GM23338 (cell line): ENCODE measurements at regions not wholly inside any gene's neighbourhood (a gene's known extent, or its start where the extent isn't known, plus 50 kb on each side); places are given as distances from the start of the nearest gene placed in this dataset.

Source experiments
- ATAC-seq: fragments of 200-7000 bp; cut with Tn5 transposase; 3 replicates; pipeline ENCODE4 v1.9.1; 2020
- DNase-seq: peaks from one replicate; pipeline ENCODE4 v3.0.0-alpha.2; 2015; ENCODE audit warnings: low spot score
- H2AFZ ChIP-seq: fragments of 200-600 bp; sonication (generic); 2 replicates; pipeline ENCODE4 v1.8.0; 2016; ENCODE audit warnings: antibody characterized with exemption, mild to moderate bottlenecking, moderate library complexity
- H3F3A ChIP-seq: fragments of 200-600 bp; sonication (generic); replicated peaks from 2 replicates; pipeline ENCODE4 v1.8.0; 2017; ENCODE audit warnings: antibody characterized with exemption, mixed run types, low read depth
- H3K27ac ChIP-seq: fragments of 200-600 bp; sonication (generic); 2 replicates; pipeline ENCODE4 v1.6.1; 2016; ENCODE audit warnings: low read depth
- H3K27me3 ChIP-seq: fragments of 200-600 bp; sonication (generic); 2 replicates; pipeline ENCODE4 v1.8.0; 2016; ENCODE audit warnings: mild to moderate bottlenecking, mixed run types, moderate library complexity; ENCODE audit not compliant: insufficient read depth
- H3K36me3 ChIP-seq: fragments of 200-600 bp; sonication (generic); 2 replicates; pipeline ENCODE4 v1.8.0; 2016; ENCODE audit warnings: mild to moderate bottlenecking; ENCODE audit not compliant: insufficient read depth
- H3K4me1 ChIP-seq: fragments of 200-600 bp; sonication (generic); 2 replicates; pipeline ENCODE4 v1.8.0; 2016; ENCODE audit warnings: mild to moderate bottlenecking, moderate library complexity; ENCODE audit not compliant: insufficient read depth
- H3K4me2 ChIP-seq: fragments of 200-600 bp; sonication (generic); 2 replicates; pipeline ENCODE4 v1.7.1; 2017; ENCODE audit warnings: mixed run types
- H3K4me3 ChIP-seq: fragments of 200-600 bp; sonication (generic); 2 replicates; pipeline ENCODE4 v1.6.1; 2016; ENCODE audit warnings: mixed run types
- H3K79me2 ChIP-seq: fragments of 200-600 bp; sonication (generic); replicated peaks from 2 replicates; pipeline ENCODE4 v1.8.0; 2017; ENCODE audit warnings: mild to moderate bottlenecking; ENCODE audit not compliant: insufficient read depth
- H3K9me2 ChIP-seq: fragments of 200-600 bp; sonication (generic); 2 replicates; pipeline ENCODE4 v1.8.0; 2017; ENCODE audit not compliant: insufficient read depth
- H4K20me1 ChIP-seq: fragments of 200-600 bp; sonication (generic); replicated peaks from 2 replicates; pipeline ENCODE4 v1.8.0; 2017; ENCODE audit warnings: mild to moderate bottlenecking; ENCODE audit not compliant: insufficient read depth
- H3K27ac Mint-ChIP-seq: 2 replicates; pipeline ENCODE4 v1.8.0; 2020; ENCODE audit warnings: inconsistent platforms, mild to moderate bottlenecking, moderate library complexity, mixed read lengths
- H3K27me3 Mint-ChIP-seq: 3 replicates; pipeline ENCODE4 v1.8.0; 2022; ENCODE audit warnings: low read depth, mild to moderate bottlenecking, moderate library complexity, mixed read lengths, inconsistent platforms; ENCODE audit not compliant: insufficient read depth, poor library complexity
- H3K36me3 Mint-ChIP-seq: 3 replicates; pipeline ENCODE4 v1.8.0; 2021; ENCODE audit warnings: low read depth, mild to moderate bottlenecking, inconsistent platforms, moderate library complexity, mixed read lengths
- H3K4me1 Mint-ChIP-seq: 3 replicates; pipeline ENCODE4 v1.8.0; 2020; ENCODE audit warnings: mild to moderate bottlenecking, inconsistent platforms, mixed read lengths
- H3K4me3 Mint-ChIP-seq: 3 replicates; pipeline ENCODE4 v1.8.0; 2021; ENCODE audit warnings: moderate library complexity, mild to moderate bottlenecking, inconsistent platforms, mixed read lengths
- H3K9me3 Mint-ChIP-seq: 3 replicates; pipeline ENCODE4 v1.8.0; 2020; ENCODE audit warnings: moderate library complexity, mild to moderate bottlenecking, inconsistent platforms, mixed read lengths
- CREB1 ChIP-seq: fragments of 250-450 bp; sonication (Bioruptor Pico); IDR thresholded peaks from 2 replicates; pipeline ENCODE4 v1.5.0; 2020; ENCODE audit warnings: low read depth, mild to moderate bottlenecking, moderate library complexity
- ETS1 ChIP-seq: IDR thresholded peaks from 2 replicates; pipeline ENCODE4 v1.6.1; 2016; ENCODE audit warnings: antibody characterized with exemption
- EZH2 ChIP-seq: fragments of 200-600 bp; sonication (generic); IDR thresholded peaks from one replicate; pipeline ENCODE4 v1.8.0; 2017; ENCODE audit warnings: antibody characterized with exemption, mild to moderate bottlenecking, low read depth; ENCODE audit not compliant: unreplicated experiment
- EZH2phosphoT487 ChIP-seq: fragments of 200-600 bp; sonication (generic); IDR thresholded peaks from one replicate; pipeline ENCODE4 v1.8.1; 2018; ENCODE audit warnings: antibody characterized with exemption; ENCODE audit not compliant: unreplicated experiment
- JUNB ChIP-seq: IDR thresholded peaks from one replicate; pipeline ENCODE4 v1.6.1; 2016; ENCODE audit warnings: antibody characterized with exemption; ENCODE audit not compliant: unreplicated experiment
- NANOG ChIP-seq: IDR thresholded peaks from 2 replicates; pipeline ENCODE4 v1.6.1; 2016; ENCODE audit warnings: antibody characterized with exemption, borderline replicate concordance
- POLR2AphosphoS5 ChIP-seq: IDR thresholded peaks from 2 replicates; pipeline ENCODE4 v1.6.1; 2016; ENCODE audit warnings: antibody characterized with exemption, low read depth
- STAT1 ChIP-seq: IDR thresholded peaks from one replicate; pipeline ENCODE4 v1.6.1; 2016; ENCODE audit warnings: antibody characterized with exemption; ENCODE audit not compliant: unreplicated experiment
- ZNF114 ChIP-seq: fragments of 250-450 bp; sonication (Bioruptor Pico); IDR thresholded peaks from 2 replicates; pipeline ENCODE4 v1.5.0; 2020; ENCODE audit warnings: mild to moderate bottlenecking, moderate library complexity
- ZNF331 ChIP-seq: fragments of 250-450 bp; sonication (Bioruptor Pico); IDR thresholded peaks from 2 replicates; pipeline ENCODE4 v1.5.0; 2020; ENCODE audit warnings: low read depth, mild to moderate bottlenecking, moderate library complexity
- ZNF462 ChIP-seq: fragments of 250-450 bp; sonication (Bioruptor Pico); IDR thresholded peaks from 2 replicates; pipeline ENCODE4 v1.5.0; 2020; ENCODE audit warnings: mild to moderate bottlenecking, moderate library complexity
- TF ChIP-seq, protein P1 (sequence below): IDR thresholded peaks from one replicate; pipeline ENCODE4 v1.6.1; 2018; ENCODE audit warnings: antibody characterized with exemption; ENCODE audit not compliant: unreplicated experiment
- TF ChIP-seq, protein P2 (sequence below), 2 experiments: fragments of 200-600 bp in 1 of 2; sonication (generic) in 1 of 2; conservative IDR thresholded peaks; 2 replicates each; pipeline versions ENCODE4 v1.5.1 to v1.6.1; 2016 to 2017; ENCODE audit warnings: antibody characterized with exemption in 2 of 2, low read depth in 2 of 2, mild to moderate bottlenecking in 2 of 2, moderate library complexity in 1 of 2

DNA sequence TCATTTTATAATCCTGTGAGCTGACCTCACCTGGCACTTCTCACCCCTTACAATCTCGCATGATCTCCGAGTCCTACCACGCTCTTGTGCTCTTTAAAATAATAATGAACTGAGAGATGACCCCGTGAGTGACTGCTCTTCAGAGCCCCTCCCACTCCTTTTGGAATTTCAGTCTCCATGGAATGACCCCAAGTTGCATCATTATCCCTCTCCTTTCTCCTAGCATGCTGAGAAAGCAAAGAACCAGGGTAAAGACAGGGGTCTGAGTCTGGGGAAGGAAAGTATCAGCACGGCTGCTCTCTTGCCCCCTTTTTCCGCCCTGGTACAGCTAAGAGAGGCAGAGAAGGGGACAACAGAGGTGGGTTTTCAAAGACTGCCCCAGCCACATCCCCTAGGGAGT lies 178.3 kb upstream of the PLEKHA5 start:
- H2AFZ ChIP-seq = peak overlapping the region; percentile 80
- H3K36me3 Mint-ChIP-seq = no peaks in the 10 kb centered on the region
- H3K9me3 Mint-ChIP-seq = no peaks in the 10 kb centered on the region
- H3K4me2 ChIP-seq = no peak overlapping the region
- H3K27ac Mint-ChIP-seq = peak overlapping the region; percentile 89
- peaks cover 9% of the 10 kb centered on the region; the same call in 1 of the 2 replicates for H3K4me1 ChIP-seq
- no peaks in the 10 kb centered on the region for H3F3A ChIP-seq
- peak; percentile 78 for ATAC-seq
- no peaks in the 10 kb centered on the region for H3K36me3 ChIP-seq
- H3K4me3 ChIP-seq = no peak overlapping the region
- no peaks in the 10 kb centered on the region for H3K27me3 ChIP-seq
- no peaks in the 10 kb centered on the region for H3K79me2 ChIP-seq
- H3K9me2 ChIP-seq = peaks cover 12% of the 10 kb centered on the region; the same call in 1 of the 2 replicates
- peaks cover 12% of the 10 kb centered on the region for H3K4me1 Mint-ChIP-seq
- no peak overlapping the region for H3K4me3 Mint-ChIP-seq
- TF ChIP-seq ZNF331 (no peak), CREB1 (CRISPR knock-in tag) (no peak), ZNF114 (no peak), POLR2AphosphoS5 (no peak), EZH2phosphoT487 (no peak), STAT1 (no peak), JUNB (no peak), ZNF462 (CRISPR knock-in tag) (no peak), ETS1 (no peak), NANOG (no peak), EZH2 (no peak)
- TF ChIP-seq, protein P1, sequence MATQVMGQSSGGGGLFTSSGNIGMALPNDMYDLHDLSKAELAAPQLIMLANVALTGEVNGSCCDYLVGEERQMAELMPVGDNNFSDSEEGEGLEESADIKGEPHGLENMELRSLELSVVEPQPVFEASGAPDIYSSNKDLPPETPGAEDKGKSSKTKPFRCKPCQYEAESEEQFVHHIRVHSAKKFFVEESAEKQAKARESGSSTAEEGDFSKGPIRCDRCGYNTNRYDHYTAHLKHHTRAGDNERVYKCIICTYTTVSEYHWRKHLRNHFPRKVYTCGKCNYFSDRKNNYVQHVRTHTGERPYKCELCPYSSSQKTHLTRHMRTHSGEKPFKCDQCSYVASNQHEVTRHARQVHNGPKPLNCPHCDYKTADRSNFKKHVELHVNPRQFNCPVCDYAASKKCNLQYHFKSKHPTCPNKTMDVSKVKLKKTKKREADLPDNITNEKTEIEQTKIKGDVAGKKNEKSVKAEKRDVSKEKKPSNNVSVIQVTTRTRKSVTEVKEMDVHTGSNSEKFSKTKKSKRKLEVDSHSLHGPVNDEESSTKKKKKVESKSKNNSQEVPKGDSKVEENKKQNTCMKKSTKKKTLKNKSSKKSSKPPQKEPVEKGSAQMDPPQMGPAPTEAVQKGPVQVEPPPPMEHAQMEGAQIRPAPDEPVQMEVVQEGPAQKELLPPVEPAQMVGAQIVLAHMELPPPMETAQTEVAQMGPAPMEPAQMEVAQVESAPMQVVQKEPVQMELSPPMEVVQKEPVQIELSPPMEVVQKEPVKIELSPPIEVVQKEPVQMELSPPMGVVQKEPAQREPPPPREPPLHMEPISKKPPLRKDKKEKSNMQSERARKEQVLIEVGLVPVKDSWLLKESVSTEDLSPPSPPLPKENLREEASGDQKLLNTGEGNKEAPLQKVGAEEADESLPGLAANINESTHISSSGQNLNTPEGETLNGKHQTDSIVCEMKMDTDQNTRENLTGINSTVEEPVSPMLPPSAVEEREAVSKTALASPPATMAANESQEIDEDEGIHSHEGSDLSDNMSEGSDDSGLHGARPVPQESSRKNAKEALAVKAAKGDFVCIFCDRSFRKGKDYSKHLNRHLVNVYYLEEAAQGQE = no peak
- TF ChIP-seq, protein P2, sequence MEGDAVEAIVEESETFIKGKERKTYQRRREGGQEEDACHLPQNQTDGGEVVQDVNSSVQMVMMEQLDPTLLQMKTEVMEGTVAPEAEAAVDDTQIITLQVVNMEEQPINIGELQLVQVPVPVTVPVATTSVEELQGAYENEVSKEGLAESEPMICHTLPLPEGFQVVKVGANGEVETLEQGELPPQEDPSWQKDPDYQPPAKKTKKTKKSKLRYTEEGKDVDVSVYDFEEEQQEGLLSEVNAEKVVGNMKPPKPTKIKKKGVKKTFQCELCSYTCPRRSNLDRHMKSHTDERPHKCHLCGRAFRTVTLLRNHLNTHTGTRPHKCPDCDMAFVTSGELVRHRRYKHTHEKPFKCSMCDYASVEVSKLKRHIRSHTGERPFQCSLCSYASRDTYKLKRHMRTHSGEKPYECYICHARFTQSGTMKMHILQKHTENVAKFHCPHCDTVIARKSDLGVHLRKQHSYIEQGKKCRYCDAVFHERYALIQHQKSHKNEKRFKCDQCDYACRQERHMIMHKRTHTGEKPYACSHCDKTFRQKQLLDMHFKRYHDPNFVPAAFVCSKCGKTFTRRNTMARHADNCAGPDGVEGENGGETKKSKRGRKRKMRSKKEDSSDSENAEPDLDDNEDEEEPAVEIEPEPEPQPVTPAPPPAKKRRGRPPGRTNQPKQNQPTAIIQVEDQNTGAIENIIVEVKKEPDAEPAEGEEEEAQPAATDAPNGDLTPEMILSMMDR (conservative IDR thresholded peaks at IDR 0.05; ENCODE audit: low read depth in 2 of 2) = no peak
- DNase-seq = peak; percentile 65
- peak overlapping the region; percentile 62; the same call in 1 of the 2 replicates for H3K27ac ChIP-seq
- peaks cover 2% of the 10 kb centered on the region for H3K27me3 Mint-ChIP-seq
- H4K20me1 ChIP-seq = no peaks in the 10 kb centered on the region
